B cell (primary cell): ENCODE measurements at regions not wholly inside any gene's neighbourhood (a gene's known extent, or its start where the extent isn't known, plus 50 kb on each side); places are given as distances from the start of the nearest gene placed in this dataset.

Experiments
- ATAC-seq: fragments of 200-7000 bp; cut with Tn5 transposase; one replicate; pipeline ENCODE4 v1.10.0; 2021; ENCODE audit warnings: low read depth, mild to moderate bottlenecking, moderate number of reproducible peaks, moderate library complexity
- CTCF ChIA-PET: fragments of 350-600 bp; sonication (Branson Sonifier 250); formaldehyde crosslinking; loops from one replicate; lab custom pipeline; 2021; ENCODE audit warnings: antibody characterized with exemption, inconsistent platforms; lab: Charles Lee
- POLR2A ChIA-PET: fragments of 350-600 bp; sonication (Branson Sonifier 250); formaldehyde crosslinking; loops from one replicate; lab custom pipeline; 2021; ENCODE audit warnings: antibody characterized with exemption; lab: Charles Lee
- DNase-seq: peaks from one replicate; pipeline ENCODE4 v3.0.0; 2013
- H2AFZ ChIP-seq: 2 replicates; pipeline ENCODE4 v1.6.1; 2012; ENCODE audit warnings: mild to moderate bottlenecking, low read depth, low read length; ENCODE audit not compliant: insufficient read depth, poor library complexity, severe bottlenecking
- H3K27ac ChIP-seq, 2 donors: 1 replicate in 1 of 2; 2 replicates in 1 of 2; pipeline ENCODE4 v1.5.1; 2012 to 2013; ENCODE audit warnings: low read length in 2 of 2, mild to moderate bottlenecking in 2 of 2, moderate library complexity in 1 of 2
- H3K27me3 ChIP-seq, 4 experiments: fragments of 200-600 bp in 1 of 4; sonication (generic) in 1 of 4; replicated peaks in 1 of 4; 1 replicate in 2 of 4; 2 replicates in 2 of 4; pipeline versions ENCODE4 v1.6.1 to v1.7.0; 2013 to 2016; ENCODE audit warnings: low read length in 3 of 4, mild to moderate bottlenecking in 2 of 4, mixed read lengths in 1 of 4, moderate library complexity in 1 of 4; ENCODE audit not compliant: insufficient read depth in 4 of 4, control insufficient read depth in 3 of 4; ENCODE audit errors: control extremely low read depth in 1 of 4
- H3K36me3 ChIP-seq, 2 experiments: replicated peaks in 1 of 2; 1 replicate in 1 of 2; 2 replicates in 1 of 2; pipeline versions ENCODE4 v1.6.1 to v1.7.1; 2013; ENCODE audit warnings: low read length in 1 of 2; ENCODE audit not compliant: insufficient read depth in 2 of 2, control insufficient read depth in 1 of 2; ENCODE audit errors: control extremely low read depth in 1 of 2, extremely low read depth in 1 of 2
- H3K4me1 ChIP-seq, 2 donors: fragments of 200-600 bp in 1 of 2; sonication (generic) in 1 of 2; 1 replicate in 1 of 2; 2 replicates in 1 of 2; pipeline versions ENCODE4 v1.5.1 to v1.6.1; 2013 to 2017; ENCODE audit warnings: low read length in 2 of 2; ENCODE audit not compliant: control insufficient read depth in 2 of 2, insufficient read depth in 2 of 2
- H3K4me2 ChIP-seq: replicated peaks from 2 replicates; pipeline ENCODE3; 2012; ENCODE audit warnings: mild to moderate bottlenecking, low read depth, low read length; ENCODE audit not compliant: poor library complexity, severe bottlenecking
- H3K4me3 ChIP-seq, 5 experiments: fragments of 200-600 bp in 1 of 5; sonication (generic) in 1 of 5; 1 replicate in 3 of 5; 2 replicates in 2 of 5; pipeline versions ENCODE4 v1.5.1 to v1.7.0; 2011 to 2016; ENCODE audit warnings: low read length in 4 of 5, mild to moderate bottlenecking in 4 of 5, low read depth in 2 of 5, control low read depth in 1 of 5, moderate library complexity in 1 of 5; ENCODE audit not compliant: insufficient read depth in 1 of 5; ENCODE audit errors: control extremely low read depth in 1 of 5, extremely low read depth in 1 of 5
- H3K79me2 ChIP-seq: fragments of 200-600 bp; sonication (generic); one replicate; pipeline ENCODE4 v1.6.0; 2016; ENCODE audit warnings: low read length; ENCODE audit not compliant: control insufficient read depth, insufficient read depth
- H3K9ac ChIP-seq: fragments of 200-600 bp; sonication (generic); 2 replicates; pipeline ENCODE4 v1.6.1; 2017; ENCODE audit warnings: mild to moderate bottlenecking, low read length, moderate library complexity
- H3K9me3 ChIP-seq, 3 donors: one replicate each; pipeline versions ENCODE4 v1.6.1 to v1.7.1; 2013; ENCODE audit warnings: low read length in 2 of 3; ENCODE audit not compliant: control insufficient read depth in 2 of 3, insufficient read depth in 1 of 3; ENCODE audit errors: control extremely low read depth in 1 of 3
- H4K20me1 ChIP-seq: 2 replicates; pipeline ENCODE4 v1.6.0; 2012; ENCODE audit warnings: mild to moderate bottlenecking, low read length; ENCODE audit not compliant: insufficient read depth, control insufficient read depth, poor library complexity, severe bottlenecking
- H3K27ac Mint-ChIP-seq: one replicate; pipeline ENCODE4 v1.8.0; 2021; ENCODE audit warnings: mixed read lengths
- H3K27me3 Mint-ChIP-seq: one replicate; pipeline ENCODE4 v1.8.0; 2021; ENCODE audit warnings: mixed read lengths
- H3K4me1 Mint-ChIP-seq: one replicate; pipeline ENCODE4 v1.8.0; 2021; ENCODE audit warnings: mixed read lengths
- H3K4me3 Mint-ChIP-seq: one replicate; pipeline ENCODE4 v1.8.0; 2021; ENCODE audit warnings: mixed read lengths
- H3K9me3 Mint-ChIP-seq: one replicate; pipeline ENCODE4 v1.8.0; 2022; ENCODE audit warnings: mixed read lengths; ENCODE audit not compliant: insufficient read depth
- EZH2 ChIP-seq: IDR thresholded peaks from 2 replicates; pipeline ENCODE4 v1.6.1; 2012; ENCODE audit warnings: borderline replicate concordance, low read depth, mild to moderate bottlenecking, moderate library complexity, low read length; ENCODE audit not compliant: insufficient read depth, poor library complexity, severe bottlenecking
- WGBS: methylation state at CpG from one replicate; pipeline ENCODE4 v1.1.5; 2013; ENCODE audit warnings: missing lambda C conversion rate; ENCODE audit not compliant: insufficient coverage; 5-methylcytosine and 5-hydroxymethylcytosine counted together
- intact Hi-C: fragments of 100-400 bp; cut with micrococcal nuclease; formaldehyde crosslinking; loops from one replicate; pipeline ENCODE4 v1.10.0; 2022
- TF ChIP-seq, protein P1 (sequence below): fragments of 200-600 bp; IDR thresholded peaks from one replicate; pipeline ENCODE4 v1.8.0; 2022; ENCODE audit warnings: antibody characterized with exemption, mild to moderate bottlenecking

DNA sequence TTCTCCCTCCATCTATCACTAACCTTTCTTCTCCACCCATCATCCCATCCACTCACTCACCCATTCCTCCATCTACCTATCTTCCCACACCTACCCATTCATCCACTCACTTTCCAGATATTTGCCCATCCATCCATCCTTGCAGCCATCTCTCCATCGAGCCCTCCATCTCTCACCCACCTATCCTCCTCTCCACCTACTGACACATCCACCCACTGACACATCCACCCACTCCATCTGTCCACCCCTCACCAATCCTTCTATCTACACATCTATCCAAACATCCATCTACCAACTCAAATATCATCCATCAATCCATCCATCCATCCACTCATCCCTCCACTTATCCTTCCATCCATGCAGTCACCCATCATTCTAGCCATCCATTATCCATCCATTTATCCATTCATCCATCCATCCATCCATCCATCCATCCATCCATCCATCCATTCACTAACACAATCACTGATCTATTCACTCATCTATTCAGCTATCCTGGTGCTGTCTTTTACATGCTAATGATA, 68.9 kb upstream of the SPTLC1 start:
- Histone ChIP-seq H3K4me3 (no peak overlapping the region), H3K79me2 (no peaks in the 10 kb centered on the region), H3K27me3 (peaks cover 0 to 3% (median 0%) of the 10 kb centered on the region in 4 experiments), H3K9ac (no peak overlapping the region), H3K27ac (no peak overlapping the region), H3K36me3 (no peaks in the 10 kb centered on the region), H3K4me1 (no peaks in the 10 kb centered on the region), H4K20me1 (no peaks in the 10 kb centered on the region), H3K9me3 (peaks cover 0 to 4% (median 0%) of the 10 kb centered on the region in 3 donors), H3K4me2 (no peak overlapping the region), H2AFZ (no peak overlapping the region)
- H3K4me1 Mint-ChIP-seq: peaks cover 4% of the 10 kb centered on the region
- H3K9me3 Mint-ChIP-seq: peaks cover 3% of the 10 kb centered on the region
- POLR2A ChIA-PET: no interaction called here
- intact Hi-C loops: no loop called here
- CTCF ChIA-PET: no interaction called here
- peaks cover 17% of the 10 kb centered on the region for H3K27me3 Mint-ChIP-seq
- 81% methylated on average over 1 of the region's 1 CpG for WGBS
- H3K27ac Mint-ChIP-seq: no peak overlapping the region
- H3K4me3 Mint-ChIP-seq: no peak overlapping the region
- DNase-seq (no peak), ATAC-seq (no peak)
- TF ChIP-seq, protein P1, sequence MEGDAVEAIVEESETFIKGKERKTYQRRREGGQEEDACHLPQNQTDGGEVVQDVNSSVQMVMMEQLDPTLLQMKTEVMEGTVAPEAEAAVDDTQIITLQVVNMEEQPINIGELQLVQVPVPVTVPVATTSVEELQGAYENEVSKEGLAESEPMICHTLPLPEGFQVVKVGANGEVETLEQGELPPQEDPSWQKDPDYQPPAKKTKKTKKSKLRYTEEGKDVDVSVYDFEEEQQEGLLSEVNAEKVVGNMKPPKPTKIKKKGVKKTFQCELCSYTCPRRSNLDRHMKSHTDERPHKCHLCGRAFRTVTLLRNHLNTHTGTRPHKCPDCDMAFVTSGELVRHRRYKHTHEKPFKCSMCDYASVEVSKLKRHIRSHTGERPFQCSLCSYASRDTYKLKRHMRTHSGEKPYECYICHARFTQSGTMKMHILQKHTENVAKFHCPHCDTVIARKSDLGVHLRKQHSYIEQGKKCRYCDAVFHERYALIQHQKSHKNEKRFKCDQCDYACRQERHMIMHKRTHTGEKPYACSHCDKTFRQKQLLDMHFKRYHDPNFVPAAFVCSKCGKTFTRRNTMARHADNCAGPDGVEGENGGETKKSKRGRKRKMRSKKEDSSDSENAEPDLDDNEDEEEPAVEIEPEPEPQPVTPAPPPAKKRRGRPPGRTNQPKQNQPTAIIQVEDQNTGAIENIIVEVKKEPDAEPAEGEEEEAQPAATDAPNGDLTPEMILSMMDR: no peak
- TF ChIP-seq EZH2: no peak

DNA sequence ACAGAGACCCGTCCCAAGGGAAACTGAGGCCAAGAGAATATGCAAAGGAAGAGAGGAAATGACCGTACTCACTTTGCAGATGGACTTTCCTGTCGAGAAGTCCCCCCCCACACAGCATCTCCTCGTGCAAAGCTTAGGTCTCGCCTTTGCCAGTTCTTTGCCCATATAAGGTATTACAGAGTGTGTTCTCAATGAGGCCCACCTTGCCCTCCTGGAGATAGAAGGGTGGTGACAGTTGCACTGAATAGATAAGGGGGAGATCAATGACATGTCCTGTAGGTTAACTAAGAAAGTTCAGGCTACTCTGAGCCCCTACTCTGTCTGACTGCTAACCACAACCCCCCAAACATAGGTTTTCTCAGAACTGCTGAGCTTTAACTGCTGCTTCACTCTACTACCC, 68.2 kb upstream of the SPTLC1 start:
- Mint-ChIP-seq H3K9me3 (peaks cover 3% of the 10 kb centered on the region), H3K27me3 (peaks cover 17% of the 10 kb centered on the region), H3K4me1 (peaks cover 4% of the 10 kb centered on the region), H3K27ac (no peak overlapping the region), H3K4me3 (no peak overlapping the region)
- DNase-seq: no peak
- H3K27me3 ChIP-seq: peaks cover 0 to 3% (median 0%) of the 10 kb centered on the region in 4 experiments
- WGBS: 80% methylated on average over 1 of the region's 5 CpGs
- POLR2A ChIA-PET: no interaction called here
- no peak overlapping the region for H3K4me2 ChIP-seq
- no peak for TF ChIP-seq EZH2
- TF ChIP-seq, protein P1: no peak
- H4K20me1 ChIP-seq: no peaks in the 10 kb centered on the region
- H3K4me3 ChIP-seq: no peak overlapping the region
- no peak overlapping the region for H3K27ac ChIP-seq
- no peaks in the 10 kb centered on the region for H3K36me3 ChIP-seq
- H3K79me2 ChIP-seq: no peaks in the 10 kb centered on the region
- ATAC-seq: no peak
- CTCF ChIA-PET: no interaction called here
- H3K4me1 ChIP-seq: no peaks in the 10 kb centered on the region
- H2AFZ ChIP-seq: no peak overlapping the region
- H3K9me3 ChIP-seq: peaks cover 0 to 4% (median 0%) of the 10 kb centered on the region in 3 donors
- H3K9ac ChIP-seq: no peak overlapping the region
- intact Hi-C loops: no loop called here
